Neural cell (in vitro differentiated cells): ENCODE measurements at regions not wholly inside any gene's neighbourhood (a gene's known extent, or its start where the extent isn't known, plus 50 kb on each side); places are given as distances from the start of the nearest gene placed in this dataset.

Source experiments
- H2AFZ ChIP-seq: fragments of 200-600, 300-800 bp; sonication (generic), shearing (Covaris generic); 2 replicates; pipeline ENCODE4 v1.6.0; 2014; ENCODE audit warnings: low read depth, mild to moderate bottlenecking, antibody characterized with exemption, low read length, moderate library complexity
- H3F3A ChIP-seq: fragments of 200-600 bp; shearing (Covaris generic); 2 replicates; pipeline ENCODE4 v1.6.1; 2016; ENCODE audit warnings: mild to moderate bottlenecking, moderate library complexity, mixed read lengths, antibody characterized with exemption, low read length; ENCODE audit not compliant: insufficient read depth, poor library complexity, severe bottlenecking
- H3K27ac ChIP-seq: fragments of 200-600, 300-800 bp; sonication (generic), shearing (Covaris generic); 2 replicates; pipeline ENCODE4 v1.5.1; 2014; ENCODE audit warnings: mild to moderate bottlenecking, low read length, moderate library complexity
- H3K27me3 ChIP-seq: fragments of 300-800, 200-600 bp; sonication (generic), shearing (Covaris generic); 2 replicates; pipeline ENCODE4 v1.6.0; 2014; ENCODE audit warnings: mild to moderate bottlenecking, low read depth, low read length, moderate library complexity; ENCODE audit not compliant: insufficient read depth
- H3K36me3 ChIP-seq: fragments of 300-800, 200-600 bp; sonication (generic), shearing (Covaris generic); 2 replicates; pipeline ENCODE4 v1.5.1; 2014; ENCODE audit warnings: mild to moderate bottlenecking, antibody characterized with exemption, low read length, moderate library complexity; ENCODE audit not compliant: insufficient read depth
- H3K4me2 ChIP-seq: fragments of 300-800, 200-600 bp; sonication (generic), shearing (Covaris generic); 2 replicates; pipeline ENCODE4 v1.6.0; 2014; ENCODE audit warnings: mild to moderate bottlenecking, low read length
- H3K4me3 ChIP-seq: fragments of 300-800, 200-600 bp; sonication (generic), shearing (Covaris generic); 2 replicates; pipeline ENCODE4 v1.5.1; 2014; ENCODE audit warnings: mild to moderate bottlenecking, low read length, moderate library complexity
- H3K79me2 ChIP-seq: fragments of 200-600 bp; shearing (Covaris generic); replicated peaks from 2 replicates; pipeline ENCODE4 v1.6.0; 2014; ENCODE audit warnings: mild to moderate bottlenecking, low read length, moderate library complexity; ENCODE audit not compliant: insufficient read depth
- H3K9ac ChIP-seq: fragments of 300-800, 200-600 bp; sonication (generic), shearing (Covaris generic); 2 replicates; pipeline ENCODE4 v1.6.1; 2016; ENCODE audit warnings: mild to moderate bottlenecking, low read length, mixed read lengths
- H3K9me2 ChIP-seq: fragments of 200-600 bp; shearing (Covaris generic); 2 replicates; pipeline ENCODE4 v1.6.1; 2016; ENCODE audit warnings: mild to moderate bottlenecking, low read length, mixed read lengths; ENCODE audit not compliant: insufficient read depth
- H3K9me3 ChIP-seq: fragments of 200-600, 300-800 bp; sonication (generic), shearing (Covaris generic); 2 replicates; pipeline ENCODE4 v1.6.1; 2016; ENCODE audit warnings: mild to moderate bottlenecking, mixed run types, low read length, moderate library complexity, mixed read lengths
- H4K20me1 ChIP-seq: fragments of 200-600 bp; shearing (Covaris generic); 2 replicates; pipeline ENCODE4 v1.6.1; 2016; ENCODE audit warnings: mild to moderate bottlenecking, mixed run types; ENCODE audit not compliant: insufficient read depth
- EP300 ChIP-seq: fragments of 450-650 bp; conservative IDR thresholded peaks from 2 replicates; pipeline ENCODE4 v1.6.1; 2014; ENCODE audit warnings: antibody characterized with exemption, mild to moderate bottlenecking, moderate library complexity; ENCODE audit not compliant: poor library complexity, severe bottlenecking
- EZH2 ChIP-seq: fragments of 200-600, 300-800 bp; shearing (Covaris generic), sonication (generic); IDR thresholded peaks from 2 replicates; pipeline ENCODE4 v1.6.1; 2014; ENCODE audit warnings: antibody characterized with exemption, low read length, borderline replicate concordance, mild to moderate bottlenecking; ENCODE audit not compliant: insufficient read depth, poor library complexity, severe bottlenecking
- MXI1 ChIP-seq: fragments of 450-650 bp; conservative IDR thresholded peaks from 2 replicates; pipeline ENCODE4 v1.6.1; 2014; ENCODE audit warnings: antibody characterized with exemption, mild to moderate bottlenecking; ENCODE audit not compliant: poor library complexity, severe bottlenecking
- POLR2AphosphoS5 ChIP-seq: IDR thresholded peaks from 2 replicates; pipeline ENCODE4 v1.6.1; 2012
- RAD21 ChIP-seq: fragments of 450-650 bp; conservative IDR thresholded peaks from 2 replicates; pipeline ENCODE4 v1.6.1; 2014; ENCODE audit warnings: antibody characterized with exemption, mild to moderate bottlenecking, moderate library complexity
- SMC3 ChIP-seq: fragments of 450-650 bp; conservative IDR thresholded peaks from 2 replicates; pipeline ENCODE4 v1.6.1; 2014; ENCODE audit warnings: antibody characterized with exemption, mild to moderate bottlenecking, moderate library complexity; ENCODE audit not compliant: poor library complexity
- TAF1 ChIP-seq: IDR thresholded peaks from 2 replicates; pipeline ENCODE4 v1.6.1; 2012; ENCODE audit warnings: low read depth
- TF ChIP-seq, protein P1 (sequence below): IDR thresholded peaks from 2 replicates; pipeline ENCODE4 v1.6.1; 2012; ENCODE audit warnings: borderline replicate concordance
- TF ChIP-seq, protein P2 (sequence below): fragments of 450-650 bp; IDR thresholded peaks from 2 replicates; pipeline ENCODE4 v1.5.1; 2014; ENCODE audit warnings: antibody characterized with exemption, mild to moderate bottlenecking, moderate library complexity; ENCODE audit not compliant: poor library complexity, severe bottlenecking

- Histone ChIP-seq H3K27ac (no peak overlapping the region), H3K9ac (no peak overlapping the region), H3K79me2 (no peaks in the 10 kb centered on the region), H3K27me3 (no peaks in the 10 kb centered on the region), H3K9me3 (no peaks in the 10 kb centered on the region), H3K4me2 (no peak overlapping the region), H4K20me1 (no peaks in the 10 kb centered on the region), H3K4me3 (no peak overlapping the region), H3F3A (peaks cover 6% of the 10 kb centered on the region), H3K36me3 (no peaks in the 10 kb centered on the region), H2AFZ (no peak overlapping the region), H3K9me2 (no peaks in the 10 kb centered on the region)
- TF ChIP-seq MXI1 (no peak), RAD21 (no peak), TAF1 (no peak), EP300 (no peak), SMC3 (no peak), POLR2AphosphoS5 (no peak), EZH2 (no peak)
- TF ChIP-seq, protein P1, sequence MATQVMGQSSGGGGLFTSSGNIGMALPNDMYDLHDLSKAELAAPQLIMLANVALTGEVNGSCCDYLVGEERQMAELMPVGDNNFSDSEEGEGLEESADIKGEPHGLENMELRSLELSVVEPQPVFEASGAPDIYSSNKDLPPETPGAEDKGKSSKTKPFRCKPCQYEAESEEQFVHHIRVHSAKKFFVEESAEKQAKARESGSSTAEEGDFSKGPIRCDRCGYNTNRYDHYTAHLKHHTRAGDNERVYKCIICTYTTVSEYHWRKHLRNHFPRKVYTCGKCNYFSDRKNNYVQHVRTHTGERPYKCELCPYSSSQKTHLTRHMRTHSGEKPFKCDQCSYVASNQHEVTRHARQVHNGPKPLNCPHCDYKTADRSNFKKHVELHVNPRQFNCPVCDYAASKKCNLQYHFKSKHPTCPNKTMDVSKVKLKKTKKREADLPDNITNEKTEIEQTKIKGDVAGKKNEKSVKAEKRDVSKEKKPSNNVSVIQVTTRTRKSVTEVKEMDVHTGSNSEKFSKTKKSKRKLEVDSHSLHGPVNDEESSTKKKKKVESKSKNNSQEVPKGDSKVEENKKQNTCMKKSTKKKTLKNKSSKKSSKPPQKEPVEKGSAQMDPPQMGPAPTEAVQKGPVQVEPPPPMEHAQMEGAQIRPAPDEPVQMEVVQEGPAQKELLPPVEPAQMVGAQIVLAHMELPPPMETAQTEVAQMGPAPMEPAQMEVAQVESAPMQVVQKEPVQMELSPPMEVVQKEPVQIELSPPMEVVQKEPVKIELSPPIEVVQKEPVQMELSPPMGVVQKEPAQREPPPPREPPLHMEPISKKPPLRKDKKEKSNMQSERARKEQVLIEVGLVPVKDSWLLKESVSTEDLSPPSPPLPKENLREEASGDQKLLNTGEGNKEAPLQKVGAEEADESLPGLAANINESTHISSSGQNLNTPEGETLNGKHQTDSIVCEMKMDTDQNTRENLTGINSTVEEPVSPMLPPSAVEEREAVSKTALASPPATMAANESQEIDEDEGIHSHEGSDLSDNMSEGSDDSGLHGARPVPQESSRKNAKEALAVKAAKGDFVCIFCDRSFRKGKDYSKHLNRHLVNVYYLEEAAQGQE, result no peak
- TF ChIP-seq, protein P2, sequence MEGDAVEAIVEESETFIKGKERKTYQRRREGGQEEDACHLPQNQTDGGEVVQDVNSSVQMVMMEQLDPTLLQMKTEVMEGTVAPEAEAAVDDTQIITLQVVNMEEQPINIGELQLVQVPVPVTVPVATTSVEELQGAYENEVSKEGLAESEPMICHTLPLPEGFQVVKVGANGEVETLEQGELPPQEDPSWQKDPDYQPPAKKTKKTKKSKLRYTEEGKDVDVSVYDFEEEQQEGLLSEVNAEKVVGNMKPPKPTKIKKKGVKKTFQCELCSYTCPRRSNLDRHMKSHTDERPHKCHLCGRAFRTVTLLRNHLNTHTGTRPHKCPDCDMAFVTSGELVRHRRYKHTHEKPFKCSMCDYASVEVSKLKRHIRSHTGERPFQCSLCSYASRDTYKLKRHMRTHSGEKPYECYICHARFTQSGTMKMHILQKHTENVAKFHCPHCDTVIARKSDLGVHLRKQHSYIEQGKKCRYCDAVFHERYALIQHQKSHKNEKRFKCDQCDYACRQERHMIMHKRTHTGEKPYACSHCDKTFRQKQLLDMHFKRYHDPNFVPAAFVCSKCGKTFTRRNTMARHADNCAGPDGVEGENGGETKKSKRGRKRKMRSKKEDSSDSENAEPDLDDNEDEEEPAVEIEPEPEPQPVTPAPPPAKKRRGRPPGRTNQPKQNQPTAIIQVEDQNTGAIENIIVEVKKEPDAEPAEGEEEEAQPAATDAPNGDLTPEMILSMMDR, result no peak
Observed at GRCh38 chr10:2856598-2856997, 210.8 kb upstream of the PFKP start.

DNA sequence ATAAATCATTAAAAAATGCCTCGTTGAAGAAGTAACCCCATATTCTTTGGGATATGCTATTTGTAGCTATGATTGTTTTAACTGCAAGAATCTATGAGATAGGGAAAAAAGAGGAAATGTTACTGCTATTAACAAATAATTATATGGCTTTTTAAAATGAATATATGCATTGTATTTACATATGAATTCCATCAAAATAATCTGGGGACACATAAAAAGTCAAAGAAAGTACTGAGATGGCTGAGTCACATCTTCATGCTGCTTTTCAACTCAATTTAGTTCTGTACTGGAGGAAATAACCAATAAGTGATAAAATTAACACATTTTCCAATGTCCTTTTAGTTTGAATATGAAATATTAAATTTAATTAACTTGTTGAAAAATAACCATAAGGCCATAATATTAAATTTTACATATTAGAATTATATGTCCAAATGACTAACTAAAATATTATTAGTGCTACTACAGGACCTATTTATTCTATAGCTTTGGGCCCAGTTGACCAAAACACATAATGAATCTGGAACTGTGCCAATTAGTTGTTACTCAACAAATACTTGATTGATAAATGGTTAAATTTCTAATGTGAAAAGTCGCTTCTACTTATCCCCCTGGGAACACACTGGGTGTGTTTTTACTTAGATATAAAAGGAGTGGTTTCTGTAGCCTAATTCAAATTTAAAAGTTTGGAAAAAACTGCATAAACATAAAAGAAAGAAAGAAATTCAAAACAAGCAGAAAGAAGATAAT lies 214.6 kb upstream of the PFKP start:
- no peaks in the 10 kb centered on the region for H3K79me2 ChIP-seq
- H3K4me3 ChIP-seq, result no peak overlapping the region
- no peaks in the 10 kb centered on the region for H3K27me3 ChIP-seq
- TF ChIP-seq, protein P2, result no peak
- TF ChIP-seq MXI1 (no peak), POLR2AphosphoS5 (no peak), EZH2 (no peak)
- H3K4me2 ChIP-seq, result no peak overlapping the region
- H3F3A ChIP-seq, result no peaks in the 10 kb centered on the region
- H3K9me2 ChIP-seq, result no peaks in the 10 kb centered on the region
- no peak overlapping the region for H3K9ac ChIP-seq
- H4K20me1 ChIP-seq, result no peaks in the 10 kb centered on the region
- no peak overlapping the region for H2AFZ ChIP-seq
- H3K36me3 ChIP-seq, result no peaks in the 10 kb centered on the region
- no peaks in the 10 kb centered on the region for H3K9me3 ChIP-seq
- H3K27ac ChIP-seq, result no peak overlapping the region
